ENCODE measurements at regions not wholly inside any gene's neighbourhood (a gene's known extent, or its start where the extent isn't known, plus 50 kb on each side); places are given as distances from the start of the nearest gene placed in this dataset.
"Not testable (repeated sequence)": the region's sequence is repeated elsewhere in the genome, so short reads cannot be mapped to it uniquely, and the experiment has no call there.

- DNase-seq (ENCODE audit: low read depth in 2 of 2), result peak in 1 of 2 experiments; percentile 16
Observed at GRCh38 chr17:45585794-45586650, 95.5 kb upstream of the PLEKHM1 start.

- not testable (repeated sequence) for DNase-seq (ENCODE audit: low read depth in 2 of 2)
Observed at GRCh38 chr17:45586651-45586934, 96.1 kb upstream of the PLEKHM1 start.

GRCh38 chr17:45592433-45592923, 102.0 kb upstream of the PLEKHM1 start:
- peak; percentile 55 to 77 for DNase-seq (ENCODE audit: low read depth in 2 of 2)

GRCh38 chr17:45596347-45596746, 105.8 kb upstream of the PLEKHM1 start:
- DNase-seq (ENCODE audit: low read depth in 2 of 2), result not testable (repeated sequence)

- not testable (repeated sequence) for DNase-seq (ENCODE audit: low read depth in 2 of 2)
Observed at GRCh38 chr17:45600052-45601012, 109.8 kb upstream of the PLEKHM1 start.

- DNase-seq (ENCODE audit: low read depth in 2 of 2), result not testable (repeated sequence)
Observed at GRCh38 chr17:45601013-45601412, 110.5 kb upstream of the PLEKHM1 start.

GRCh38 chr17:45601605-45602539, 111.4 kb upstream of the PLEKHM1 start:
- not testable (repeated sequence) for DNase-seq (ENCODE audit: low read depth in 2 of 2)

GRCh38 chr17:45605751-45606150, 115.2 kb upstream of the PLEKHM1 start:
- DNase-seq (ENCODE audit: low read depth in 2 of 2), result not testable (repeated sequence)

GRCh38 chr17:45619984-45620405, 129.5 kb upstream of the PLEKHM1 start:
- peak; percentile 76 to 81 for DNase-seq (ENCODE audit: low read depth in 2 of 2)

GRCh38 chr17:45620468-45620867, 129.9 kb upstream of the PLEKHM1 start:
- not testable (repeated sequence) for DNase-seq (ENCODE audit: low read depth in 2 of 2)

GRCh38 chr17:45621087-45621486, 130.6 kb upstream of the PLEKHM1 start:
- DNase-seq (ENCODE audit: low read depth in 2 of 2), result not testable (repeated sequence)

- not testable (repeated sequence) for DNase-seq (ENCODE audit: low read depth in 2 of 2)
Observed at GRCh38 chr17:45622295-45622694, 131.8 kb upstream of the PLEKHM1 start.

GRCh38 chr17:45628019-45628418, 137.5 kb upstream of the PLEKHM1 start:
- no peak for DNase-seq (ENCODE audit: low read depth in 2 of 2)

- no peak for DNase-seq (ENCODE audit: low read depth in 2 of 2)
Observed at GRCh38 chr17:45631941-45632340, 141.4 kb upstream of the PLEKHM1 start.

- no peak for DNase-seq (ENCODE audit: low read depth in 2 of 2)
Observed at GRCh38 chr17:45639297-45639849, 144.7 kb upstream of the CRHR1 start.

GRCh38 chr17:45640141-45640850, 143.8 kb upstream of the CRHR1 start:
- peak; percentile 46 to 71 for DNase-seq (ENCODE audit: low read depth in 2 of 2)

GRCh38 chr17:45641541-45641940, 142.6 kb upstream of the CRHR1 start:
- DNase-seq (ENCODE audit: low read depth in 2 of 2), result no peak

GRCh38 chr17:45643591-45643990, 140.5 kb upstream of the CRHR1 start:
- no peak for DNase-seq (ENCODE audit: low read depth in 2 of 2)

GRCh38 chr17:45644637-45645036, 139.5 kb upstream of the CRHR1 start:
- not testable (repeated sequence) for DNase-seq (ENCODE audit: low read depth in 2 of 2)

GRCh38 chr17:45645330-45645729, 138.8 kb upstream of the CRHR1 start:
- DNase-seq (ENCODE audit: low read depth in 2 of 2), result no peak

Measured in stimulated activated CD4-positive, alpha-beta T cell treated with anti-CD3 and anti-CD28 coated beads, Interleukin-12 subunit alpha, Interleukin-12 subunit beta, amount 100 ng/mL, for 24 hours (primary cell).